Neural progenitor cell (in vitro differentiated cells): ENCODE measurements at regions not wholly inside any gene's neighbourhood (a gene's known extent, or its start where the extent isn't known, plus 50 kb on each side); places are given as distances from the start of the nearest gene placed in this dataset.
"Not testable (repeated sequence)": the region's sequence is repeated elsewhere in the genome, so short reads cannot be mapped to it uniquely, and the experiment has no call there.

ENCODE experiments used
- EZH2 ChIP-seq: fragments of 200-600 bp; sonication (generic); IDR thresholded peaks from 2 replicates; pipeline ENCODE4 v1.6.1; 2017; ENCODE audit warnings: antibody characterized with exemption, mild to moderate bottlenecking, moderate library complexity
- TF ChIP-seq, protein P1 (sequence below): fragments of 200-600 bp; sonication (generic); IDR thresholded peaks from 2 replicates; pipeline ENCODE4 v1.5.1; 2017; ENCODE audit warnings: antibody characterized with exemption, mild to moderate bottlenecking

- TF ChIP-seq EZH2: not testable (repeated sequence)
- TF ChIP-seq, protein P1, sequence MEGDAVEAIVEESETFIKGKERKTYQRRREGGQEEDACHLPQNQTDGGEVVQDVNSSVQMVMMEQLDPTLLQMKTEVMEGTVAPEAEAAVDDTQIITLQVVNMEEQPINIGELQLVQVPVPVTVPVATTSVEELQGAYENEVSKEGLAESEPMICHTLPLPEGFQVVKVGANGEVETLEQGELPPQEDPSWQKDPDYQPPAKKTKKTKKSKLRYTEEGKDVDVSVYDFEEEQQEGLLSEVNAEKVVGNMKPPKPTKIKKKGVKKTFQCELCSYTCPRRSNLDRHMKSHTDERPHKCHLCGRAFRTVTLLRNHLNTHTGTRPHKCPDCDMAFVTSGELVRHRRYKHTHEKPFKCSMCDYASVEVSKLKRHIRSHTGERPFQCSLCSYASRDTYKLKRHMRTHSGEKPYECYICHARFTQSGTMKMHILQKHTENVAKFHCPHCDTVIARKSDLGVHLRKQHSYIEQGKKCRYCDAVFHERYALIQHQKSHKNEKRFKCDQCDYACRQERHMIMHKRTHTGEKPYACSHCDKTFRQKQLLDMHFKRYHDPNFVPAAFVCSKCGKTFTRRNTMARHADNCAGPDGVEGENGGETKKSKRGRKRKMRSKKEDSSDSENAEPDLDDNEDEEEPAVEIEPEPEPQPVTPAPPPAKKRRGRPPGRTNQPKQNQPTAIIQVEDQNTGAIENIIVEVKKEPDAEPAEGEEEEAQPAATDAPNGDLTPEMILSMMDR: not testable (repeated sequence)
Observed at GRCh38 chr5:103966295-103966694, 403.7 kb upstream of the NUDT12 start.
